Gastrocnemius medialis (tissue), 4 donors: ENCODE measurements at regions not wholly inside any gene's neighbourhood (a gene's known extent, or its start where the extent isn't known, plus 50 kb on each side); places are given as distances from the start of the nearest gene placed in this dataset.

Experiments used
- ATAC-seq, 2 donors: fragments of 150-250 bp; one replicate each; pipeline ENCODE4 v1.9.1; 2016
- DNase-seq, 2 donors: peaks; one replicate each; pipeline ENCODE4 v3.0.0-alpha.2; 2019
- H3K27ac ChIP-seq, 4 donors: fragments of 200-600 bp; sonication (generic); 1 replicate in 1 of 4; 2 replicates in 3 of 4; pipeline ENCODE4 v1.5.1; 2016 to 2018; ENCODE audit warnings: mild to moderate bottlenecking in 2 of 4, moderate library complexity in 1 of 4
- H3K27me3 ChIP-seq, 3 donors: fragments of 200-600 bp; sonication (generic) in 2 of 3; 1 replicate in 1 of 3; 2 replicates in 2 of 3; pipeline versions ENCODE4 v1.5.1 to v1.6.0; 2016 to 2019; ENCODE audit warnings: mild to moderate bottlenecking in 1 of 3, moderate library complexity in 1 of 3
- H3K36me3 ChIP-seq, 2 donors: fragments of 200-600 bp; sonication (generic) in 1 of 2; one replicate each; pipeline ENCODE4 v1.5.1; 2017 to 2018
- H3K4me1 ChIP-seq, 2 donors: fragments of 200-600 bp; sonication (generic) in 1 of 2; one replicate each; pipeline ENCODE4 v1.5.1; 2016 to 2017; ENCODE audit warnings: mild to moderate bottlenecking in 2 of 2
- H3K4me3 ChIP-seq, 4 donors: fragments of 200-600 bp; sonication (generic) in 3 of 4; 1 replicate in 1 of 4; 2 replicates in 3 of 4; pipeline ENCODE4 v1.5.1; 2016 to 2019; ENCODE audit warnings: mild to moderate bottlenecking in 2 of 4
- H3K9me3 ChIP-seq, 3 donors: fragments of 200-600 bp; sonication (generic) in 2 of 3; 1 replicate in 1 of 3; 2 replicates in 2 of 3; pipeline ENCODE4 v1.5.1; 2016 to 2019
- CTCF ChIP-seq, 5 experiments: fragments of 450-650 bp in 3 of 5; fragments of 200-600 bp in 2 of 5; sonication (generic) in 2 of 5; IDR thresholded peaks in 4 of 5; conservative IDR thresholded peaks in 1 of 5; 1 replicate in 4 of 5; 2 replicates in 1 of 5; pipeline ENCODE4 v1.5.1; 2016 to 2019; ENCODE audit warnings: antibody characterized with exemption in 5 of 5, mild to moderate bottlenecking in 3 of 5, moderate library complexity in 3 of 5
- POLR2A ChIP-seq, 2 donors: fragments of 450-650 bp; IDR thresholded peaks; one replicate each; pipeline ENCODE4 v1.6.1; 2017; ENCODE audit warnings: antibody characterized with exemption in 2 of 2, mild to moderate bottlenecking in 2 of 2, moderate library complexity in 2 of 2
- in situ Hi-C, 4 donors: fragments of 200-750 bp; cut with MboI; loops; one replicate each; pipeline versions ENCODE4 v1.15.0 to v1.8.0; 2017; ENCODE audit warnings: low sequenced_read_pairs in 4 of 4
- intact Hi-C: fragments of 100-400 bp; cut with DNase I; formaldehyde crosslinking; loops from one replicate; pipeline ENCODE4 v1.15.1; 2023; ENCODE audit warnings: low total_unique reads

- no peak overlapping the region for H3K4me3 ChIP-seq
- in situ Hi-C loops (no loop called here), intact Hi-C loops (no loop called here)
- H3K36me3 ChIP-seq: no peaks in the 10 kb centered on the region
- H3K27me3 ChIP-seq: no peaks in the 10 kb centered on the region
- no peaks in the 10 kb centered on the region for H3K9me3 ChIP-seq
- H3K27ac ChIP-seq: no peak overlapping the region
- ATAC-seq: no peak
- TF ChIP-seq POLR2A (IDR thresholded peaks at IDR 0.05) (no peak), CTCF (IDR thresholded peaks at IDR 0.05 in 4 of 5, conservative IDR thresholded peaks at IDR 0.05 in 1 of 5) (no peak)
- H3K4me1 ChIP-seq: no peaks in the 10 kb centered on the region
- no peak for DNase-seq
Observed at GRCh38 chr3:62938583-62938982, 63.4 kb upstream of the CADPS start.

DNA sequence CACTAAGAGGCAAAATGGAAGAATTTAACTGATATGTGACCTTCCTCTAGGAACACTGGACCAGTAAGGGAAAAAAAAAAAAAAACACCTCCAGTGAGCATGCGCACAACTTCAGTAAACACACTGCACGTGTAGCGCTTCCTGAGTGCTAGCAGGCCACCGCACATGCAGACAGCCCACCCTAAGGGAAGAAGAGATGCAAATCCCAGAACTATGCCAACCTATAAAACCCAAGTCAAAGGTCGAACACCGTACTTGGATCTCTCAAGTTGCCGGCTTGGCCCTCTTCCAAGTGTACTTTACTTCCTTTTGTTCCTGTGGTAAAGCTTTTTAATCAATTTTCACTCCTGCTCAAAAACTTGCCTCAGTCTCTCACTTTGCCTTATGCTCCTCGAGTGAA, 64.5 kb upstream of the CADPS start:
- Histone ChIP-seq H3K27me3 (no peaks in the 10 kb centered on the region), H3K4me1 (no peaks in the 10 kb centered on the region), H3K27ac (no peak overlapping the region), H3K36me3 (no peaks in the 10 kb centered on the region), H3K4me3 (no peak overlapping the region), H3K9me3 (no peaks in the 10 kb centered on the region)
- intact Hi-C loops: no loop called here
- no peak for DNase-seq
- TF ChIP-seq POLR2A (IDR thresholded peaks at IDR 0.05) (no peak), CTCF (IDR thresholded peaks at IDR 0.05 in 4 of 5, conservative IDR thresholded peaks at IDR 0.05 in 1 of 5) (no peak)
- in situ Hi-C loops: no loop called here
- ATAC-seq: no peak

- Histone ChIP-seq H3K4me1 (no peaks in the 10 kb centered on the region), H3K27ac (no peak overlapping the region), H3K36me3 (no peaks in the 10 kb centered on the region), H3K9me3 (no peaks in the 10 kb centered on the region), H3K4me3 (no peak overlapping the region), H3K27me3 (no peaks in the 10 kb centered on the region)
- TF ChIP-seq CTCF (IDR thresholded peaks at IDR 0.05 in 4 of 5, conservative IDR thresholded peaks at IDR 0.05 in 1 of 5) (no peak), POLR2A (IDR thresholded peaks at IDR 0.05) (no peak)
- DNase-seq (no peak), ATAC-seq (no peak)
- intact Hi-C loops: no loop called here
- in situ Hi-C loops: no loop called here
Observed at GRCh38 chr3:62940771-62941563, 65.8 kb upstream of the CADPS start.

DNA sequence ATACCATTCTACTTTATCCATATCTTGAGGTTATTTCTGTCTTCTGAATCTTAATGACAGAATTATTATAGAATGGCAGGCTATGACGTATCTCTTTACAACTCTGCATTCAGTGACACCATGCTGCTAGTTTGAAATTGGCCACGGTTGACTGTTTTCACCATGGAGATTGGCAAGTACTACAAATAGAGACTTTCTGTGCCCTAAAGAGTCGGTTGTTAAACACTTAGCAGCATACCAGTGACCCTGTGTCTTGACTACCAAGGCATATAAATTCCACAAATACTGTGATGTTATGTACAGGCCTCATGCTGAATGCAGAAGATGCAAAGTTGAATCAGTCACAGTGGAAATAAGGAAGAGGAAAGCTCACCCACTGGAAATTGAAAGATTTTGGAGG, 67.0 kb upstream of the CADPS start:
- Histone ChIP-seq H3K4me3 (no peak overlapping the region), H3K27ac (no peak overlapping the region), H3K27me3 (no peaks in the 10 kb centered on the region), H3K36me3 (no peaks in the 10 kb centered on the region), H3K9me3 (no peaks in the 10 kb centered on the region), H3K4me1 (no peaks in the 10 kb centered on the region)
- in situ Hi-C loops: no loop called here
- intact Hi-C loops: no loop called here
- TF ChIP-seq CTCF (IDR thresholded peaks at IDR 0.05 in 4 of 5, conservative IDR thresholded peaks at IDR 0.05 in 1 of 5) (no peak), POLR2A (IDR thresholded peaks at IDR 0.05) (no peak)
- ATAC-seq (no peak), DNase-seq (no peak)

- TF ChIP-seq POLR2A (IDR thresholded peaks at IDR 0.05) (no peak), CTCF (IDR thresholded peaks at IDR 0.05 in 4 of 5, conservative IDR thresholded peaks at IDR 0.05 in 1 of 5) (no peak)
- Histone ChIP-seq H3K9me3 (no peaks in the 10 kb centered on the region), H3K36me3 (no peaks in the 10 kb centered on the region), H3K4me3 (no peak overlapping the region), H3K4me1 (no peaks in the 10 kb centered on the region), H3K27me3 (no peaks in the 10 kb centered on the region), H3K27ac (no peak overlapping the region)
- in situ Hi-C loops (no loop called here), intact Hi-C loops (no loop called here)
- DNase-seq (no peak), ATAC-seq (no peak)
Observed at GRCh38 chr3:62942764-62943163, 67.5 kb upstream of the CADPS start.
